Omental fat pad (tissue), 3 donors: ENCODE measurements at regions not wholly inside any gene's neighbourhood (a gene's known extent, or its start where the extent isn't known, plus 50 kb on each side); places are given as distances from the start of the nearest gene placed in this dataset.

ENCODE experiments used
- ATAC-seq: fragments of 150-250 bp; one replicate; pipeline ENCODE4 v1.9.1; 2016; ENCODE audit warnings: mild to moderate bottlenecking, moderate library complexity; ENCODE audit not compliant: low FRiP score
- DNase-seq: peaks from one replicate; pipeline ENCODE4 v3.0.0-alpha.2; 2019; ENCODE audit warnings: low spot score
- TF ChIP-seq, protein P1 (sequence below), 3 donors: fragments of 450-650 bp; IDR thresholded peaks; one replicate each; pipeline ENCODE4 v1.5.1; 2016 to 2017; ENCODE audit warnings: antibody characterized with exemption in 3 of 3, mild to moderate bottlenecking in 3 of 3, moderate library complexity in 2 of 3

DNA sequence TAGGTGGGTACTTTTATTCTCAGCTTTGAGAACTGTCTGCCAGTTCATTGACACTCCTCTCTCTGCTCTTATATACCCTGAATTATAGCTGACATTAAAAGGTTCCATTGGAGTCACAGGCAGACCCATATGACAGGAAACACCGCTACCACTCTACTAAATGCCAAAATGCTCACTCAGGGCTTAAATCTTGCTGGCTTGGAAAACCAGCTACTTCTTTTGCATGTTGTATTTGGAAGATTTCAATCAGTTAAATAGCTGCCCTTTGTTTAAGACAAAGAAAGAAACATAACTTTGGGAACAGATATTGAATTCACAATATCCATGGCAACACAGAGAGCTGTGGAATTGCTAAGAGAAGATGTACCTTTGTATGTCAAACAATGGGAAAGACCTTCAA lies 876.5 kb downstream of the USP25 start:
- TF ChIP-seq, protein P1, sequence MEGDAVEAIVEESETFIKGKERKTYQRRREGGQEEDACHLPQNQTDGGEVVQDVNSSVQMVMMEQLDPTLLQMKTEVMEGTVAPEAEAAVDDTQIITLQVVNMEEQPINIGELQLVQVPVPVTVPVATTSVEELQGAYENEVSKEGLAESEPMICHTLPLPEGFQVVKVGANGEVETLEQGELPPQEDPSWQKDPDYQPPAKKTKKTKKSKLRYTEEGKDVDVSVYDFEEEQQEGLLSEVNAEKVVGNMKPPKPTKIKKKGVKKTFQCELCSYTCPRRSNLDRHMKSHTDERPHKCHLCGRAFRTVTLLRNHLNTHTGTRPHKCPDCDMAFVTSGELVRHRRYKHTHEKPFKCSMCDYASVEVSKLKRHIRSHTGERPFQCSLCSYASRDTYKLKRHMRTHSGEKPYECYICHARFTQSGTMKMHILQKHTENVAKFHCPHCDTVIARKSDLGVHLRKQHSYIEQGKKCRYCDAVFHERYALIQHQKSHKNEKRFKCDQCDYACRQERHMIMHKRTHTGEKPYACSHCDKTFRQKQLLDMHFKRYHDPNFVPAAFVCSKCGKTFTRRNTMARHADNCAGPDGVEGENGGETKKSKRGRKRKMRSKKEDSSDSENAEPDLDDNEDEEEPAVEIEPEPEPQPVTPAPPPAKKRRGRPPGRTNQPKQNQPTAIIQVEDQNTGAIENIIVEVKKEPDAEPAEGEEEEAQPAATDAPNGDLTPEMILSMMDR (IDR thresholded peaks at IDR 0.05) = no peak
- DNase-seq (no peak), ATAC-seq (no peak)

GRCh38 chr21:16608209-16608830 lies 878.5 kb downstream of the USP25 start:
- DNase-seq (no peak), ATAC-seq (no peak)

GRCh38 chr21:16619281-16619680 lies 889.5 kb downstream of the USP25 start:
- TF ChIP-seq, protein P1 (IDR thresholded peaks at IDR 0.05) = no peak
- ATAC-seq (no peak), DNase-seq (no peak)

More at GRCh38 chr21:16608209-16608830, 878.5 kb downstream of the USP25 start:
- TF ChIP-seq, protein P1 (IDR thresholded peaks at IDR 0.05) = no peak

- DNase-seq = no peak
- TF ChIP-seq, protein P1 (IDR thresholded peaks at IDR 0.05) = no peak
- ATAC-seq = no peak
These were observed 891.1 kb downstream of the USP25 start for GRCh38 chr21:16620786-16621320.

- ATAC-seq = no peak
These were observed 888.2 kb upstream of the CXADR start for GRCh38 chr21:16624479-16625118.

GRCh38 chr21:16625491-16625890 lies 887.4 kb upstream of the CXADR start:
- TF ChIP-seq, protein P1 (IDR thresholded peaks at IDR 0.05) = no peak
- no peak for ATAC-seq

More at GRCh38 chr21:16624479-16625118, 888.2 kb upstream of the CXADR start:
- no peak for DNase-seq
- TF ChIP-seq, protein P1 (IDR thresholded peaks at IDR 0.05) = no peak

More at GRCh38 chr21:16625491-16625890, 887.4 kb upstream of the CXADR start:
- DNase-seq = no peak
